Kidney epithelial cell (primary cell): ENCODE measurements at regions not wholly inside any gene's neighbourhood (a gene's known extent, or its start where the extent isn't known, plus 50 kb on each side); places are given as distances from the start of the nearest gene placed in this dataset.
"Not testable (repeated sequence)": the region's sequence is repeated elsewhere in the genome, so short reads cannot be mapped to it uniquely, and the experiment has no call there.

Experiments
- DNase-seq: peaks from one replicate; pipeline ENCODE4 v3.0.0-alpha.2; 2010; ENCODE audit warnings: low read depth
- H3K27me3 ChIP-seq: 2 replicates; pipeline ENCODE4 v1.6.0; 2011; ENCODE audit warnings: low read length; ENCODE audit not compliant: control insufficient read depth, insufficient read depth
- H3K36me3 ChIP-seq: 2 replicates; pipeline ENCODE4 v1.5.1; 2011; ENCODE audit warnings: low read length; ENCODE audit not compliant: control insufficient read depth, insufficient read depth
- H3K4me3 ChIP-seq: 2 replicates; pipeline ENCODE4 v1.5.1; 2011; ENCODE audit warnings: low read depth, mild to moderate bottlenecking, control low read depth, low read length
- CTCF ChIP-seq: IDR thresholded peaks from 2 replicates; pipeline ENCODE4 v1.5.1; 2011; ENCODE audit warnings: mild to moderate bottlenecking, moderate library complexity, low read length, control low read depth, inconsistent platforms; ENCODE audit not compliant: insufficient read depth, poor library complexity, severe bottlenecking

DNA sequence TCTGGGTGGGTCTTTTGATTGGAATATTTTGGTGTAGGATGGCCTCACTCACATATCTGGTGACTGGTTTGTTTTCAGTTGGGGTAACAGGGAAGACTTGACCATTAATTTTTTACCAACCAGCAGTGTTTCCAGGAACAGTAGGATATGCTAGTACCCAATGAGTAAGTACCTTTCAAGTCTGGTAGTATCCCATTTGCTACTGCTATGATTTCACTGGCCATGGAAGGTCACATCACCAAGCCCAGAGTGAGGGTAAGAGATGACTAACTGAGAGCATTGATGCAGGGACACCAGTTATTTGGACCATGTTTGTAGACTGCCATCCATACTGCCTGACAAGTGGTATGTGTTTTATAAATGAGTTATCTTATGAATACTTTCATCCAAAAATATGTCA lies 277.7 kb downstream of the MAP2K6 start:
- DNase-seq, result no peak
- TF ChIP-seq CTCF, result no peak
- no peak overlapping the region for H3K4me3 ChIP-seq

DNA sequence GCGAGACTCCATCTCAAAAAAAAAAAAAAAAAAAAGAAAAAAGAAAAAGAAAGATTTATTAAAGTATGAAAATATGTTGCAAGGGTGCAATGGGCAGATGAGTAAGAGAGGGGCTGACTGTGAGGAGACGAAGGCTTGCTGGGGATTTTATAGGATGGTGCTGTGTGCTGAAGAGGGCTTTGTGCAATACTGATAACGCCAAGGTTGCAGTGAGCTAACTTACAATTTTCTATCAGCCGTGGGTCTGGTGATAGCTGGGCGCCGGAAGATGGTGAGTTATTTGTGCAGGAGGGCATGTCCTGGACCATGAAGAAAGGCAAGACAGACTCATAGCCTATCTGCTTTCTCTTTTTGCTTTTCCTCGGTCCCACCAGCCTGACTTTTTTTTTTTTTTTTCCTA lies 281.1 kb downstream of the MAP2K6 start:
- TF ChIP-seq CTCF, result no peak
- no peak overlapping the region for H3K4me3 ChIP-seq
- no peaks in the 10 kb centered on the region for H3K27me3 ChIP-seq
- DNase-seq, result no peak
- no peaks in the 10 kb centered on the region for H3K36me3 ChIP-seq

More for the DNA sequence above, 277.7 kb downstream of the MAP2K6 start:
- Histone ChIP-seq H3K36me3 (no peaks in the 10 kb centered on the region), H3K27me3 (no peaks in the 10 kb centered on the region)

DNA sequence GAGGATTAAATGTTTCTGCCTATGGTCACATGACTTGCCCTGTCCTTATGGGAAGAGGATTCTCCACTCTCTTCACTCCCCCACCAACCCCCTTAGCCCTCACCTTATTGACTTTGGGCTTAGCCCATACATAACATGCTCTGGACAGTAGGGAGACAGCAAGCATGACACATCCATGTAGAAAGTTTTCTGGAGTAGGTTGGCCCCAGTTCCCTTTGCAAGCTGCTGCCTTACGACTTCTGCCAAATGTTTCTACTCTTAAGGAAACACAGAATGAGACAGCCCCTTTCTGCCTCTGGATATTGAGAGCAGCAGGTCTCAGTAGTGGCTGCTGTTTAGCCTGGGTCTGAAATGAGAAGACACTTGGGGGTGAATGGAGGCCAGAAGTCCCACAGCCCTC lies 282.2 kb downstream of the MAP2K6 start:
- no peaks in the 10 kb centered on the region for H3K36me3 ChIP-seq
- H3K4me3 ChIP-seq, result no peak overlapping the region
- DNase-seq, result no peak
- no peaks in the 10 kb centered on the region for H3K27me3 ChIP-seq
- TF ChIP-seq CTCF, result no peak

- H3K4me3 ChIP-seq, DNase-seq, H3K27me3 ChIP-seq, H3K36me3 ChIP-seq: not testable (repeated sequence)
Measured at GRCh38 chr17:69698352-69698751, 283.9 kb downstream of the MAP2K6 start.

- no peak for DNase-seq
- no peak for TF ChIP-seq CTCF
- no peaks in the 10 kb centered on the region for H3K27me3 ChIP-seq
- H3K4me3 ChIP-seq, result no peak overlapping the region
- H3K36me3 ChIP-seq, result no peaks in the 10 kb centered on the region
Measured at GRCh38 chr17:69702078-69702477, 287.6 kb downstream of the MAP2K6 start.

GRCh38 chr17:69703751-69704150 lies 289.3 kb downstream of the MAP2K6 start:
- no peak for TF ChIP-seq CTCF
- Histone ChIP-seq H3K4me3 (no peak overlapping the region), H3K27me3 (no peaks in the 10 kb centered on the region), H3K36me3 (no peaks in the 10 kb centered on the region)
- no peak for DNase-seq
